ENCODE measurements at regions not wholly inside any gene's neighbourhood (a gene's known extent, or its start where the extent isn't known, plus 50 kb on each side); places are given as distances from the start of the nearest gene placed in this dataset.

GRCh38 chr2:7573166-7573825 lies 656.1 kb downstream of the RNF144A start:
- no peaks in the 10 kb centered on the region for H3K27me3 ChIP-seq
- H3K27ac ChIP-seq, result no peak overlapping the region
- intact Hi-C loops (cut with DNase I; ENCODE audit: low total_unique reads), result no loop called here
- no peak for DNase-seq
- H3K9me3 ChIP-seq, result no peaks in the 10 kb centered on the region
- no peaks in the 10 kb centered on the region for H3K4me1 ChIP-seq
- H3K4me3 ChIP-seq, result no peak overlapping the region
- H3K36me3 ChIP-seq, result no peaks in the 10 kb centered on the region
- TF ChIP-seq CTCF (IDR thresholded peaks at IDR 0.05) (no peak), POLR2A (IDR thresholded peaks at IDR 0.05) (no peak)

- TF ChIP-seq POLR2A (IDR thresholded peaks at IDR 0.05) (no peak), CTCF (IDR thresholded peaks at IDR 0.05) (no peak)
- no peak for DNase-seq
- Histone ChIP-seq H3K36me3 (no peaks in the 10 kb centered on the region), H3K4me3 (no peak overlapping the region), H3K9me3 (no peaks in the 10 kb centered on the region), H3K27me3 (no peaks in the 10 kb centered on the region), H3K27ac (no peak overlapping the region), H3K4me1 (no peaks in the 10 kb centered on the region)
- intact Hi-C loops (cut with DNase I; ENCODE audit: low total_unique reads), result no loop called here
These were observed 657.2 kb downstream of the RNF144A start for GRCh38 chr2:7574385-7574784.

- no peak for DNase-seq
- Histone ChIP-seq H3K9me3 (no peaks in the 10 kb centered on the region), H3K36me3 (no peaks in the 10 kb centered on the region), H3K4me1 (no peaks in the 10 kb centered on the region), H3K27me3 (no peaks in the 10 kb centered on the region), H3K27ac (no peak overlapping the region), H3K4me3 (no peak overlapping the region)
- no peak for TF ChIP-seq POLR2A (IDR thresholded peaks at IDR 0.05)
- no peak for TF ChIP-seq CTCF (IDR thresholded peaks at IDR 0.05)
- intact Hi-C loops (cut with DNase I; ENCODE audit: low total_unique reads), result loop anchor here (2.0 kb wide), 1 partner anchor 15 kb away; no protein-coding TSS in a partner anchor
These were observed 660.6 kb downstream of the RNF144A start for GRCh38 chr2:7577769-7578168.

GRCh38 chr2:7584017-7584416 lies 666.8 kb downstream of the RNF144A start:
- TF ChIP-seq CTCF (IDR thresholded peaks at IDR 0.05) (no peak), POLR2A (IDR thresholded peaks at IDR 0.05) (no peak)
- Histone ChIP-seq H3K4me3 (no peak overlapping the region), H3K4me1 (no peaks in the 10 kb centered on the region), H3K27ac (no peak overlapping the region), H3K27me3 (no peaks in the 10 kb centered on the region), H3K9me3 (no peaks in the 10 kb centered on the region), H3K36me3 (no peaks in the 10 kb centered on the region)
- intact Hi-C loops (cut with DNase I; ENCODE audit: low total_unique reads), result no loop called here
- no peak for DNase-seq

- TF ChIP-seq CTCF (IDR thresholded peaks at IDR 0.05) (no peak), POLR2A (IDR thresholded peaks at IDR 0.05) (no peak)
- no peaks in the 10 kb centered on the region for H3K36me3 ChIP-seq
- H3K27ac ChIP-seq, result no peak overlapping the region
- H3K27me3 ChIP-seq, result no peaks in the 10 kb centered on the region
- H3K4me1 ChIP-seq, result no peaks in the 10 kb centered on the region
- intact Hi-C loops (cut with DNase I; ENCODE audit: low total_unique reads), result no loop called here
- H3K4me3 ChIP-seq, result no peak overlapping the region
- DNase-seq, result no peak
- no peaks in the 10 kb centered on the region for H3K9me3 ChIP-seq
These were observed 669.7 kb downstream of the RNF144A start for GRCh38 chr2:7586898-7587297.
